ENCODE measurements at regions not wholly inside any gene's neighbourhood (a gene's known extent, or its start where the extent isn't known, plus 50 kb on each side); places are given as distances from the start of the nearest gene placed in this dataset.
"Not testable (repeated sequence)": the region's sequence is repeated elsewhere in the genome, so short reads cannot be mapped to it uniquely, and the experiment has no call there.

DNA sequence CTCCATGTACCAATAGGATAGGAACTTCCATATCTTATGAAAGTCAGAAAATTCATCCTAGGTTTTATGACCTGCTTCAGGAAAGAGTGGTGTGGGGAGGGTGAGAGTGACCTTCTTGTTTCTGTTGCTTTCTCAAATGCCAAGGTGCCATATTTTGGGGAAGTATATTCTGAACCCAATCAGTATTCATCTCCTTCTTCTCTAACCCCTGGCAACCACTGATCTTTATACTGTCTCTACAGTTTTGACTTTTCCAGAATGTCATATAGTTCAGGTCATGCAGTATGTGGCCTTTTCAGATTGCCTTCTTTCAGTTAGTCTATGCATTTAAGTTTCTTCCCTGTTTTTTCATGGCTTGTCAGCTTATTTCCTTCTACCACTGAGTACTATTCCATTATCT lies 321.4 kb upstream of the SEMA6A start:
- no peak for DNase-seq (ENCODE audit: low read depth)

DNA sequence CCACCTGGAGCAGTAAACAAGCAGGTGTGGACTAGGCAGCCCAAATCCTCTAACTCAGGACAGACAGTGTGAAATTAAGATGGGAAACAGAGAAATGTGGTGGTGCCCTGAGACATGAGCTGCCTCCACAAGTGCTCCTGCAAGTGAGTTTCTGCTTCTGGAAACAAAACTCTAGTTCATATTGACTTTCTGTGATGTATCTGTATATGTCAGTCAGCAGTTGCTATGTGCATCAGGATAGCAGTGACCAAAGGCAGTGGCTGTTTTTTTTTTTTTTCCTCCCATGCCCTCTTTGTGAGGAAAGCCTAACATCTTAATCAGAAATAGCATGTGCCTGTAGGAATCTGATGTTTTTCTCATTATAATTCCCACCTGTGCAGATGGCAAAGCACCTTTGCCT lies 318.4 kb upstream of the SEMA6A start:
- no peak for DNase-seq (ENCODE audit: low read depth)

DNA sequence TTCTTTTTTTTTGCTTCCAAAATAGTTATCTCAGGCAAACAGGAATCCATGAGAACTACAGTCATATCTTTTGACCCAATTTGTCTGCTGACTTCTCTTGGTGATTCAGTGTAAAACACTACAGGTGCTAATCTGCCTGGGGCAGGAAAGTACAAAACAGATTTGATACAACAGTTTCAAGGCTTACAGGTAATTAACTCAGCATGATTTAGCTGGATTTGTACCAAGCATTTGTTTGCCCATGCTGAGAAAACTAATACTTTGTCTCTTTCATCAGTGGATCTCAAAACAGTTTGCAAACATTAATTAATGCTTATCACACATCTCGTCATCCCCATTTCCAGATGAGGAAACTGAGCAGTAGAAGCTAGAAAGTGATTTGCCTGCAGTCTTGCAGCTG lies 312.5 kb upstream of the SEMA6A start:
- DNase-seq (ENCODE audit: low read depth), result no peak

DNA sequence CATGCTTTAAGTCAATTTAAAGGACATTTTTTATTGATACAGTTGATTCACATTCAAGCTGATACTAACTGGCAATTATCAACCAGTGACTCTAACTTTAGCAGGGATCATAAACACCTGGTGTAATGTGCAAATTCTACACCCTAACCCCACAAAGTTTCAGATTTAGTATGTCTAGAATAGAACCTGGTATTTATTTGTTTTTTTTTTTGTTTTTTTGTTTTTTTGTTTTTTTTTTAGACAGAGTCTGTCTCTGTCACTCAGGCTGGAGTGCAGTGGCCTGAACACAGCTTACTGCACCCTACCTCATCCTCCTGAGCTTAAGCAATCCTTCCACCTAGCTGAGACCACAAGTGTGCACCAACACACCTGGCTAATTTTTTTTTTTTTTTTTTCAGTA lies 311.2 kb upstream of the SEMA6A start:
- no peak for DNase-seq (ENCODE audit: low read depth)

DNA sequence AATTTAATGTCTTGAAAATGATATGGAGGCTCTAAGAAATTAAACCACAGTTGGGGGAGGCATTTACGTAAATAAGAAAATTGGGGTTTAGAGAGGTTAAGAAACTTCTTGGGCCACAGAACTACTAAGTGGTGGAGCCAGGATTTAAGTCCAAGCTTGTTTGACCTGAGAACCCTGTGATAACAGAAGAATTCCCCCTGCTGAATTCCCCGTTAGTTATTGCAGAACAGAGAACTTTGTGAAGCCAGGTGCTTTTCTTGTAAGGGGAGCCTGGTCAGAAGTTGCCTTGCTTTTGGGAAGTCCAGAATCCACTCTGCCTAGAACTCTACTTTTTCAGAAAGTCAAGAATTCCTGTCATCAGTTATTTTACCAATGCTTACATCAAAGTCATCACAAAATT lies 309.3 kb upstream of the SEMA6A start:
- no peak for DNase-seq (ENCODE audit: low read depth)

DNA sequence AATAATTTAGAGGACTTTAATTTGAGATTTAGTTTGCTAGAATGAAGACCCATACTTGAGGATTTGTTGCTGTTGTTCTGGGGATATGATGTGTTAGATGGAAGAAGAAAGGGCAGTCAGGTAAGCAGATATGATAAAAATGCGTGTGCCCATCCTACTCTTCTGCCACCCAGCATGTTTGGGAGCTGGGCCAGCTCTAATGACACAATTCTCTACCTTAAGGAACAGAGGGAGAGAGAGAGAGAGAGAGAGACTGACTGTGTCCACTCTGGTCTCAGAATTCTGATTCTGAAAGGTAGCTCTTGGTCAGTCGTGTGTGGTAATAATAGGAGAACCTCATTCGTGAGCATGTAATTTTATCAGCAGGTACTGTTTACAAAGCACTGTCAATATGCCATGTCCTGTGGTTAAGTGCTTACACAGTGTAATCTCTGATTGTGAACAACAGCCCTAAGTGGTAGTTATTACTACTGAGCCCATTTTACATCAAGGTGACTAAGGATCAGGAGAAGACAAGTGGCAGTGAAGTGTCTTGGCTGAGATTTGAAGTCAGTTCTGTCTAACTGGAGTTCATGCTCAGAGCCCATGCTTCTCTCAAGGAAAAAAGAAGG lies 307.4 kb upstream of the SEMA6A start:
- no peak for DNase-seq (ENCODE audit: low read depth)

DNA sequence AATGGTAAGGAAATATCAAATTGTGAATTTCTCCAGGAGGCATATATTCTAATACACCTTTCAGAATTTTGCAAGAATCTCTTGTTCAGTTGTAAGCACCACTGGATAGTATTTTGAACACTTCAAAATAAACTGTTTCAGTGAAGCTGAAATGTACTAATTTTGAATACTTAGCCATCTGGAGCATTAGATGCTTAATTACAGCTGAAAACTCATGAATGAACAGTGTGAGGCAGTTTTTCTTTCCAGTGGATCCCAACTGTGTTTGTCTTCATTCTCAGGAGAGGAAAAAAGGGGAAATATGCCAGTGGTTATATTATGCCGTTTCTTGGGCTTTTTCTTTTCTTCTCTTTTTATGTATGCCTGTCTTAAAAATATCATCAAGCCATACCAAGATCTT lies 306.0 kb upstream of the SEMA6A start:
- no peak for DNase-seq (ENCODE audit: low read depth)

DNA sequence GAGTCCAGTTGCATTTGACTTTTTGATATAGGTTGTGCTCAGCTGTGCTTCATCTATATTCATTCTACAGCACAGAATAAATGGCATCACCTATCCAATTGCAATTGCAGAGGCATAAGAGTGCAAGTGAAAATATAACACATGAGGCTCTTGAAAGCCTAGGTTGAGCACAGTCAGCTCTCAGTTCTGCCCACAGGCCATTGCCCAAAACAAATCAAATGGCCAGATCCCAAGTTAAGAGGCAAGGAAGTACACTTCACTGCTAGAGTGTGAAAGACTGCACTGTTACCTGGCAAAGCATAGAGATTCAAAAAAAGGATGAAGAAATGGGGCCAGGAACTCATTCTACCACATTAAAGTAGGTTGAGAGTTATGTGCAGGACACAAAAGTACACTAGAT lies 305.5 kb upstream of the SEMA6A start:
- no peak for DNase-seq (ENCODE audit: low read depth)

DNA sequence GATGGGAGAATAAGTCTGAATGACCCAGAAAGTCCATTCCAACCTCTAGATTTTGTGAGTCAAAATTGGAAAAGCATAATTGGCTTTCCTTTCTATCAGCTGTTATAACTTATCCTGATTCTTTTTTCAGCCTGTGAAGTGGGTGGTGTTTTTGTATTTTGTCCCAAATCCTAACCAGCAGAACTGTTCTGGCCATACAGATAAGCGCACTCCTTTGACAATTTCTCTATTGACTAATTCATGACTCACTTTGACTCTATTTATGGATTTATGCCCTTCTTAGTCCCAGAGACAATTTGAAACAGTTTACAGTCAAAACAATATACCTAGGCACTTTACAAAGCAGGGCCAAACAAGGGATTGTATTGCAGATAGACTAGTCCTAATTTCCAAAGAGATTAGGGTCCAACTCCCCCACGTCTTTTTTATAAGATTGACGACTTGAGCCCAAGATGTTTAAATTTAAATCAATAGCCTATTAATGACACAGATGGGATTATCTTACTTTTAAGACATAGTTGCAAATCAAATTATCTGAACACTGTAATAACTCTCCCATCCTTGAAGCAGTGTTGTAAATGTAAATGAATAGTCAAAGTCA lies 301.7 kb upstream of the SEMA6A start:
- DNase-seq (ENCODE audit: low read depth), result no peak

DNA sequence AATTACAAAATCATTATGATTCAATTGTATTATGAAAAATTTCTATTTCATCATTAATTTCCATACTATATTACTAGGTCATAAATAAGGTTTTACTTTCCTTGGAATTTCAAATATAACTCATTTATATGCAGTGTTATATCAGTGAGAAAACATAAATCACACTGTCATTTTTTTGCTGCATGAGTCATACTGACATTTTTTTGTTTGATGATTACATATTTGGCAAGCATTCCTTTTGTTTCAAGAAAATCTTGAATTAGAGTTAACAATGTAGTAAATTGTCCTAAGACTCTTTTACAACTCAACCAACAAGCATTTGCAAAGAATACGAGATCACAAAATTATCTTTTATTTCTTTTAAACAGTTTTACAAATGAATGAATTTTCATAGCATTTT lies 298.4 kb upstream of the SEMA6A start:
- DNase-seq (ENCODE audit: low read depth), result no peak

DNA sequence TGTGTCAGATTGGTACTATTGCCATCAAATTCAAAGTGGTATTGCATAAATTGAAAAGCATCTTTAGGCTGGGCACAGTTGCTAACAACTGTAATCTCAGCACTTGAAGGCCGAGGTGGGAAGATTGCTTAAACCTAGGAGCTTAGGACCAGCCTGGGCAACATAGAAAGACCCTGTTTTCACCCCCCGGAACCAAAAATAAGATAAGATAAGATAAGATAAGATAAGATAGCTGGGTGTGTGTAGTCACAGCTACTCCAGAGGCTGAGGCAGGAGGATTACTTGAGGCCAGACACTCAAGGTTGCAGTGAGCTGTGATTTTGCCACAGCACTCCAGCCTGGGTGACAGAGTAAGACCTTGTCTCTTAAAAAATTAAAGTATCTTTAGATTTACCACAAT lies 297.9 kb upstream of the SEMA6A start:
- DNase-seq (ENCODE audit: low read depth), result no peak

DNA sequence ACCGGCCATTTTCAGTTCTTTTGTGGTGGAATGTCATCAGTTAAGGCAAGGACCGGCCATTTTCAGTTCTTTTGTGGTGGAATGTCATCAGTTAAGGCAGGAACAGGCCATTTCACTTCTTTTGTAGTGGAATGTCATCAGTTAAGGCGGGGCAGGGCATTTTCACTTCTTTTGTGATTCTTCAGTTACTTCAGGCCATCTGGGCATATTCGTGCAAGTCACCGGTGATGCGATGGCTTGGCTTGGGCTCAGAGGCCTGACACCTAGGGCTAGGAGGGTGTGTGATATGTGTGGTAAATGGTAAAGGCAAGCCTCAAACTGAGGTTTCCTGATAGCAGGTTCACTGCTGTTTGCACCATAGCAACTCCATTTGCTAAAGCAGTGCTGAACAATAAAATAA lies 293.2 kb upstream of the SEMA6A start:
- not testable (repeated sequence) for DNase-seq (ENCODE audit: low read depth)

DNA sequence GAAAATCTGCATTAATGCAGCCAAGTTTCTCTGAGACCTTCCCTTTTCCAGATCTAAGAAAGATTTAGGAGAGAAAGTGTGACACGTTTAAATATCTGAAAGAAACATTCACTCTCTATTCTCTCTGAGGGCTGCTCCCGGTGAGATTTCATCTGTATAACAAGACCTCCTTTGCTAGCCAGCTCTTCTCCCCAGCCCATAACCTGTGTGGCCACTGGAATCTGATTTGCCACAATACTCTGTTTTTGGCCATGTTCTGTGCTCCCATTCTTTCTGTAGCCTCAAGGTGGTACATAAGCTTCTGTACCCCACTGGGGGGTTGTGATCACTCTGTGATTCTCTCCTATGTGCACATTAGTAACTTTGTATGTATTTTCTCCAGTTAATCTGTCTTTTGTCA lies 291.0 kb upstream of the SEMA6A start:
- DNase-seq (ENCODE audit: low read depth), result no peak

DNA sequence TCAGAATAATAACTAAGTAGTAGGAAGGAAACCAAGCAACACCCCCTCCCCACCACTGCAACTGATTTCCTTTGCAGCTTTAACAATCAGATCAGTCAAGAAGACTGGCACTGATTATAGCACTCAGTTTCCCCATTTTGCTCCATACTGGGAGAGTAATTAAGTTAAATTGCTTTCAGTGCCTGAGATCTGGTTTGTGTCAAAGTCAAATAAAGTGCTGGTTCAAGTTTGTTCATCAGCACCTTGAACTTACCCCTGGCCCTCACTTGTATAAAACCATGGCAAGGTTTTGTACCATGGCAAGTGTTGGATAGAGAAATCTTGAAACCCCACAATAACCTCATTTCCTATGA lies 290.2 kb upstream of the SEMA6A start:
- DNase-seq (ENCODE audit: low read depth), result no peak

DNA sequence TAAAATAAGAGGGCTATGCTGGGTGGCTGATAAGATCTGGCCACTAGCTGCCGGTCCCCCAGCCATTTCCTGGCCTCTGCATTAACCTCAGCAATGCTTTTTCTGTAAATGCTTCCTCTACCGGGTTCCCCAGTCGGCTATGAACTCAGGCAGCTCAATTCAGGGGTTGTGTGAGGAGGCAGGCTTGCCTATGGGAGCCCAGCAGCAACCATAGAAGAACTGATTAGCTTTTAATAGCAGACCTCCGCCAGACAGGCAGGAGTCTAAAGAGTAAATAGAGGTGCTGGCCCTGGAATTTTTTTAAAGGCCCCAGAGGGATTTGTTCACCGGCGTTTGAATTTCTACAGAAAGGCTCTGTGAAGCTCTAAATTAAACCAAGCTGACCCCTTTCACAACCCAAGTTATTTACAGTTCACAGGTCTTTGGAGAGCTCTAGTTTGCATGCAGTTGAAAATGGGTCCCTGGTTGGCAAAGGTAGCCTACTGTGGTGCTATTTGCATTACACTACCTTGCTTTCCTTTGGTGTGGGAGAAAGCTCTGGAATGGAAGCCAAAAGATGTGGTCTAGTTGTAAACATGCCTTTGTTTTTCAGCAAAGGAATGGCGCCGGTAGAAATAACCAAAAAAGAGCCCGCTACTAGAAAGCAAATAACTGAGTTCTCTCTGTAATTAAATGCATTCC lies 289.7 kb upstream of the SEMA6A start:
- no peak for DNase-seq (ENCODE audit: low read depth)

DNA sequence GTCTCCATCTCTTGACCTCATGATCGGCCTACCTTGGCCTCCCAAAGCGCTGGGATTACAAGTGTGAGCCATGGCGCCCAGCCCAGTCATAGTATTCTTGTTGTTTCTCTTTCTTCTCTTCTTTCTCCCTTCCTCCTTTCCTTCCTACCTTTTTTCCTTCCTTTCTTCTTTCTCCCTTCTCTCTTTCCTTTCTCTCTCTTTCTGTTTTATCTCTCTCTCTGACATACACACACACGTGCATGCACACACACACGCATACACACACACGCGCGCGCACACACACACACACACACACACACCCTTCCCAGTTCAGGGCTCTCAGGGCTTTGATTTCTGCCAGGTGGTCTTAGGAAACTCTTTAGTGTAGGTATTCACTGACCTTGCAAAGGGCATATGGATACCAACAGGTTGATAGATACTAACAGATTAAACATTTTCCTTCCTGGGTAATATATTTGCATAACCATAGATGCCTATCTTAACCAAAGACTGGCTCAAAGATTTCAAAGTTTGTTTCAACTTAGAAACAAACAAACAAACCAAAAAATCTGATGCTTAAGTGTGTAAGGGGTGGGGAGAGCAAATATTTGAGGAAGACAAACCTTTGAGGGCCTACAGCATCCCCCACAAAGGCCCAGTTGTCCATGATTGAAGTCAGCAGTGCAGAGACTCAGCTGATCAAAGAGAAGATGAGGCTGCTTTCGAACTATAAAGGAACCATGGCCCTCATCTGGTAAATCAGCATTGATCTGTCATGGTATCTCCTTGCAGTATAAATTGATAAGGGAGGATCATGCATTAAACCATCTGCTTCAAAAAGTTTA lies 288.2 kb upstream of the SEMA6A start:
- DNase-seq (ENCODE audit: low read depth), result no peak

DNA sequence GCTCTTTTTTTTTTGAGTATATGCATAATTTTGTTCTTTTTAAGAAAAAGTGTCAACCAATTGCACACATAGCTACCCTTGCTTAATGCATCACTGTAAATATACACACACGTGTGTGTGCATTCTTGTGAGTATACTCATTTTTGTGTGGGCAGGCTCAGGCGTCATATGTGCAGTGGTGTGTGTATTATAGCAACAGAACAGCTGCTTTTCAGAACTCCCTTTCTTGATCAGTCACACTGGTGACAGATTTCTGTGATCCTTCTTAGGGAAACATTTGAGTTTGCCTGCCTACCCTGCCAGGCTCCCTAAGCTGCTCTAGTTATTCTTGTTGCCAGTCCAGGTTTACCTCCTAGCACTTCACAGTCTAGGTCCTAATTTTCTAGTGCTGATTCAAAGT lies 287.0 kb upstream of the SEMA6A start:
- DNase-seq (ENCODE audit: low read depth), result no peak

DNA sequence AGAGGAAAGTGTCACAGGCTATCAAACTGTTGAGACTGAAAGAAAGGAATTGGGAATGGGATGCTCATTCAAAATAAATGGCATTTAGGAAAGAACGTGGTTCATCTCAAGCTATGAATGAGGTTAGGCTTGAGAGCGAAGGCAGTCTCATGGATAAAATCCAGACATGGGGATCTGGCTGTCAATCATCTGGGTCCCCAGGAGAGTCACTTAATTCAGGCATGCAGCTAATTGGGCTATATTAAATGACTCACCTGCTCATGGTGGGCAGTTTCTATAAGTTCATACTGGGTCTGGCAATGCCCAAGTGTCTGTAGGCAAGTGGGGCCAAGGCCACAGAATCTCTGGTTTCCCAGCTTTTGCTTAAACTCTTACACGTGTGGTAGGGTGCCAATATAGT lies 286.5 kb upstream of the SEMA6A start:
- no peak for DNase-seq (ENCODE audit: low read depth)

DNA sequence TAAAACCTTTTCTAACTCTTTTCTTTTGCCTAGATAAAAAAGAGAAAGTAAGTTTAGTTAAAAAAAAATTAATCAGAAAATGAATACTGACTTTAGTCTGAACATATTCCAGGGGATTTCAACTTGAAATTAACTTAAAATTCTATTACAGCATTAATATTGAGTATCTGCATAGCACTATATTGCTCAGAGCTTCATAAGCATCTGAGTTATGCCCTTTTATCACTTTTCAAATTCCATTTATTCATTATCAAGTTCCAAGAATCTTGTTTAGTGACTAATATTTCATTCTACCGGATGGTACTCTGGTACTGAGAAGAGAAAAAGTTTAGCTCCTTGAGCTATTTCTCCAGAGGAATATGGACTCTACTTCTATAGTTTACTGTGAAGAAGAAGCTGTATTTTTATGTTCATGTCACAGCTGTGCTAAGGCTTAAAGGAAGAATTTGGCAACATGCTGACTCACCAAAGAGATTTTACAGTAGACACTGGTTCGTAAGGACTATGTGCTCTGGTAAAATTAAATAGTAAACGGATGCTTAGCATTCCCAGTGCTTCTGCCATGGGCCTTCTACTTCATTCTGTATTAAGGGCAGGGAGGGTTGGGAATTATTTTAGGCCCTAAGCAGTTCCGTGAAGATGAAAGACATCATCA lies 285.2 kb upstream of the SEMA6A start:
- DNase-seq (ENCODE audit: low read depth), result no peak

DNA sequence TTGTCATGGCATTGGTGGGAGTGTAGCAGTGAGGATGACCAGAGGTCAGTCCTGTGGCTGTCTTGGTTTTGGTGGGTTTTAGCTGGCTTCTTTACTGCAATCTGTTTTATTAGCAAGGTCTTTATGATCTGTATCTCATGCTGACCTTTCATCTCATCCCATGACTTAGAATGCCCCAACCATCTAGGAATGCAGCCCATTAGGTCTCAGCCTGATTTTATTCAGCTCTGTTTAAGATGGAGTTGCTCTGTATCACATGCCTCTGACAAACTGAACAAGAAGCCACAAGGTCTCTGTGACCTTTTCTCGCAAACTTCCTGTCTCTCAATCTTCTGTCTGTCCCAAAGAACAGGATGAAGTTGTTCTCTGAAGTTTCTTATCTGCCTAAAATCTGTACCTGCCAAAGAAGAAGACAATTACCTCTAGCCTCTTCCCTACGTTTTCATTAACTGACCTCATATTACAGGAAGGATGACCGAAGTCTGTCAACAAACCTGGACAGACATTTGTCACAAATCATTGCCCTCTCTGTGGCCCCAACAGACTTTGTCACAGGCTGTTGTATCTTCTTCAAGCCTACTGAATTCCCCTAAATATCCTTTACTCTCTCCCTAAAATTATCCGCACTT lies 284.2 kb upstream of the SEMA6A start:
- no peak for DNase-seq (ENCODE audit: low read depth)

DNA sequence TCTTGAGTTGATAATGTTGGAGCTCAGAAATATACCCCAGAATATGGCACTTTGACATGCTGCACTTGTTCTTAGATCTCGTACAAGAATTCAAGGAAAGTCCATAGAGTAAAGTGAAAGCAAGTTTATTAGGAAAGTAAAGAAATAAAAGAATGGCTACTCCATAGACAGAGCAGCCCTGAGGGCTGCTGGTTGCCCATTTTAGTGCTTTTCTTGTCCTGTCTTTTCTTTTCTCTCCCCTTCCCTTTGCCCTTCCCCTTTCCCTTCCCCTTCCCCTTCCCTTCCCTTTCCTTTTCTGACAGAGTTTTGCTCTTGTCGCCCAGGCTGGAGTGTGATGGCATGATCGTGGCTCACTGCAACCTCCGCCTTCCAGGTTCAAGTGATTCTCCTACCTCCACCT lies 283.4 kb upstream of the SEMA6A start:
- not testable (repeated sequence) for DNase-seq (ENCODE audit: low read depth)

DNA sequence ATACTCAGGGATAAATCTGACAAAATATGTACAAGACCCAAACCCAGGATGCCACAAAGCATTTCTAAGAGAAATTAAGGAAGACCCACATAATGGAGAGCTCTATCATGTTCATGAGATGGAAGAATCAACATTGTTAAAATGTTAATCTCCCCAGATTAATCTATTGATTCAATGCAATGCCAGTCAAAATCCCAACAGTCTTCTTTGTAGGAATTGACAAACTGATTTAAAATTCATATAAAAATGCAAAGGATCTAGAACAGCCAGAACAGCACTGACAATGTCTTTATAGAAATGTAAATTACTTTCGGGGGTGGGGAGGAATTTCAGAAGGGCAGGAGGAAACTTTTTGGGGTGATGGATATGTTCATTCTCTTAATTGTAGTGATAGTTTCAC lies 281.6 kb upstream of the SEMA6A start:
- no peak for DNase-seq (ENCODE audit: low read depth)
